ENCODE measurements at regions not wholly inside any gene's neighbourhood (a gene's known extent, or its start where the extent isn't known, plus 50 kb on each side); places are given as distances from the start of the nearest gene placed in this dataset.

DNA sequence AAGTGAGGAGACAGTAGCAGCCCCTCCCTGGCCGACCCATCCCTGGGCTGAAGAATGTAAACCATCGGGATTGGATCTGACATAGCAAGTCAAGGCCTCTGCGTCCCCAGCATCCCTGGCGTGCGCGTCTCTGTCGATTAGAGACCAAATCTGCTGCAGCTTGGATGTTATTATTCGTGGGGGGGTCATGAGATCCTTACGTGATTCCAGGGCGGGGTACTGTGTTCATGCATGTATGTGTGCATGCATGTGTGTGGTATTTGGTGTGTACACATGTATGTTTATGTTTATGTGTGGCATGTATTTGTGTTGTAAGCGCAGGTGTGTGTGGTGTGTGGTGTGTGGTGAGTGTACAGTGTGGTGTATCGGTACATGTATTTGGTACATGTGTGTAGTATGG lies 741.8 kb upstream of the SALL3 start:
- TF ChIP-seq, protein P1, sequence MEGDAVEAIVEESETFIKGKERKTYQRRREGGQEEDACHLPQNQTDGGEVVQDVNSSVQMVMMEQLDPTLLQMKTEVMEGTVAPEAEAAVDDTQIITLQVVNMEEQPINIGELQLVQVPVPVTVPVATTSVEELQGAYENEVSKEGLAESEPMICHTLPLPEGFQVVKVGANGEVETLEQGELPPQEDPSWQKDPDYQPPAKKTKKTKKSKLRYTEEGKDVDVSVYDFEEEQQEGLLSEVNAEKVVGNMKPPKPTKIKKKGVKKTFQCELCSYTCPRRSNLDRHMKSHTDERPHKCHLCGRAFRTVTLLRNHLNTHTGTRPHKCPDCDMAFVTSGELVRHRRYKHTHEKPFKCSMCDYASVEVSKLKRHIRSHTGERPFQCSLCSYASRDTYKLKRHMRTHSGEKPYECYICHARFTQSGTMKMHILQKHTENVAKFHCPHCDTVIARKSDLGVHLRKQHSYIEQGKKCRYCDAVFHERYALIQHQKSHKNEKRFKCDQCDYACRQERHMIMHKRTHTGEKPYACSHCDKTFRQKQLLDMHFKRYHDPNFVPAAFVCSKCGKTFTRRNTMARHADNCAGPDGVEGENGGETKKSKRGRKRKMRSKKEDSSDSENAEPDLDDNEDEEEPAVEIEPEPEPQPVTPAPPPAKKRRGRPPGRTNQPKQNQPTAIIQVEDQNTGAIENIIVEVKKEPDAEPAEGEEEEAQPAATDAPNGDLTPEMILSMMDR (optimal IDR thresholded peaks at IDR 0.05 in 1 of 3, IDR thresholded peaks at IDR 0.05 in 1 of 3, conservative IDR thresholded peaks at IDR 0.05 in 1 of 3; ENCODE audit: extremely low read depth in 1 of 3, insufficient read depth in 2 of 3, low read length in 3 of 3): no peak
- DNase-seq (ENCODE audit: low read depth, low spot score) (no peak), FAIRE-seq (no peak)
- H3K4me2 ChIP-seq (ENCODE audit: control insufficient read depth, extremely low read depth, insufficient read depth, low read depth, low read length): no peak overlapping the region
- H3K4me1 ChIP-seq (ENCODE audit: control insufficient read depth, extremely low read depth, insufficient read depth, low read length): no peaks in the 10 kb centered on the region
- dilution Hi-C loops (cut with MboI; ENCODE audit: extremely low pct_ligation_motif_present, low sequenced_read_pairs): no loop called here
- no peak overlapping the region for H3K27ac ChIP-seq (ENCODE audit: control insufficient read depth, insufficient read depth, low read length)
- no peak overlapping the region for H2AFZ ChIP-seq (ENCODE audit: control insufficient read depth, low read length)
- H3K36me3 ChIP-seq (ENCODE audit: control insufficient read depth in 2 of 2, extremely low read depth in 1 of 2, insufficient read depth in 2 of 2, low read length in 2 of 2): no peaks in the 10 kb centered on the region
- no peaks in the 10 kb centered on the region for H3K9me1 ChIP-seq (ENCODE audit: control insufficient read depth, extremely low read depth, insufficient read depth, low read length)
- H3K79me2 ChIP-seq (ENCODE audit: control insufficient read depth, insufficient read depth, low read length): no peaks in the 10 kb centered on the region
- no peak overlapping the region for H3K9ac ChIP-seq (ENCODE audit: control insufficient read depth, extremely low read depth, insufficient read depth, low read length)
- peaks cover 10% of the 10 kb centered on the region for H3K9me3 ChIP-seq (ENCODE audit: control insufficient read depth, low read depth, low read length)
- no peak overlapping the region for H3K4me3 ChIP-seq (ENCODE audit: control insufficient read depth in 2 of 3, extremely low read depth in 1 of 3, insufficient read depth in 2 of 3, low read depth in 1 of 3, low read length in 3 of 3)
- H3K27me3 ChIP-seq (ENCODE audit: control insufficient read depth, extremely low read depth, insufficient read depth, low read length): no peaks in the 10 kb centered on the region
- H4K20me1 ChIP-seq (ENCODE audit: control insufficient read depth, extremely low read depth, insufficient read depth, low read length): no peaks in the 10 kb centered on the region

GRCh38 chr18:78238404-78239089 lies 741.1 kb upstream of the SALL3 start:
- H3K27ac ChIP-seq (ENCODE audit: control insufficient read depth, insufficient read depth, low read length): no peak overlapping the region
- H3K9me1 ChIP-seq (ENCODE audit: control insufficient read depth, extremely low read depth, insufficient read depth, low read length): no peaks in the 10 kb centered on the region
- DNase-seq (ENCODE audit: low read depth, low spot score) (no peak), FAIRE-seq (no peak)
- H3K9ac ChIP-seq (ENCODE audit: control insufficient read depth, extremely low read depth, insufficient read depth, low read length): no peak overlapping the region
- H3K9me3 ChIP-seq (ENCODE audit: control insufficient read depth, low read depth, low read length): peaks cover 10% of the 10 kb centered on the region
- H4K20me1 ChIP-seq (ENCODE audit: control insufficient read depth, extremely low read depth, insufficient read depth, low read length): no peaks in the 10 kb centered on the region
- H3K79me2 ChIP-seq (ENCODE audit: control insufficient read depth, insufficient read depth, low read length): no peaks in the 10 kb centered on the region
- no peak overlapping the region for H3K4me3 ChIP-seq (ENCODE audit: control insufficient read depth in 2 of 3, extremely low read depth in 1 of 3, insufficient read depth in 2 of 3, low read depth in 1 of 3, low read length in 3 of 3)
- H3K36me3 ChIP-seq (ENCODE audit: control insufficient read depth in 2 of 2, extremely low read depth in 1 of 2, insufficient read depth in 2 of 2, low read length in 2 of 2): no peaks in the 10 kb centered on the region
- H2AFZ ChIP-seq (ENCODE audit: control insufficient read depth, low read length): no peak overlapping the region
- TF ChIP-seq, protein P1 (optimal IDR thresholded peaks at IDR 0.05 in 1 of 3, IDR thresholded peaks at IDR 0.05 in 1 of 3, conservative IDR thresholded peaks at IDR 0.05 in 1 of 3; ENCODE audit: extremely low read depth in 1 of 3, insufficient read depth in 2 of 3, low read length in 3 of 3): no peak
- TF ChIP-seq EZH2 (IDR thresholded peaks at IDR 0.05; ENCODE audit: low read length): no peak
- H3K4me2 ChIP-seq (ENCODE audit: control insufficient read depth, extremely low read depth, insufficient read depth, low read depth, low read length): no peak overlapping the region
- no peaks in the 10 kb centered on the region for H3K27me3 ChIP-seq (ENCODE audit: control insufficient read depth, extremely low read depth, insufficient read depth, low read length)
- no peaks in the 10 kb centered on the region for H3K4me1 ChIP-seq (ENCODE audit: control insufficient read depth, extremely low read depth, insufficient read depth, low read length)
- dilution Hi-C loops (cut with MboI; ENCODE audit: extremely low pct_ligation_motif_present, low sequenced_read_pairs): no loop called here

All from keratinocyte (primary cell).